ENCODE measurements at regions not wholly inside any gene's neighbourhood (a gene's known extent, or its start where the extent isn't known, plus 50 kb on each side); places are given as distances from the start of the nearest gene placed in this dataset.

GRCh38 chr4:174156239-174156826 lies 127.1 kb downstream of the FBXO8 start:
- Histone ChIP-seq H3K36me3 (ENCODE audit: insufficient read depth) (no peaks in the 10 kb centered on the region), H4K20me1 (ENCODE audit: insufficient read depth) (no peaks in the 10 kb centered on the region), H3K27ac (no peak overlapping the region), H3K4me1 (ENCODE audit: low read depth, poor library complexity, severe bottlenecking) (no peaks in the 10 kb centered on the region), H2AFZ (ENCODE audit: low read depth) (no peak overlapping the region), H3K4me2 (no peak overlapping the region), H3K4me3 (IDR thresholded peaks at IDR 0.05; ENCODE audit: insufficient read depth, low read depth, low read length) (no peak overlapping the region), H3K79me2 (ENCODE audit: insufficient read depth, low read depth) (no peaks in the 10 kb centered on the region), H3K9ac (no peak overlapping the region), H3K27me3 (ENCODE audit: insufficient read depth, low read depth) (no peaks in the 10 kb centered on the region)
- peak; percentile 74 for TF ChIP-seq CTCF (conservative IDR thresholded peaks at IDR 0.05; ENCODE audit: low read depth, low read length)

- no peak overlapping the region for H3K27ac ChIP-seq
- H3K4me3 ChIP-seq (IDR thresholded peaks at IDR 0.05; ENCODE audit: insufficient read depth, low read depth, low read length), result no peak overlapping the region
- H3K4me2 ChIP-seq, result no peak overlapping the region
- no peak for TF ChIP-seq CTCF (conservative IDR thresholded peaks at IDR 0.05; ENCODE audit: low read depth, low read length)
- H3K27me3 ChIP-seq (ENCODE audit: insufficient read depth, low read depth), result no peaks in the 10 kb centered on the region
- no peaks in the 10 kb centered on the region for H3K79me2 ChIP-seq (ENCODE audit: insufficient read depth, low read depth)
- H3K4me1 ChIP-seq (ENCODE audit: low read depth, poor library complexity, severe bottlenecking), result no peaks in the 10 kb centered on the region
- H3K9ac ChIP-seq, result no peak overlapping the region
- H4K20me1 ChIP-seq (ENCODE audit: insufficient read depth), result no peaks in the 10 kb centered on the region
- no peaks in the 10 kb centered on the region for H3K36me3 ChIP-seq (ENCODE audit: insufficient read depth)
- H2AFZ ChIP-seq (ENCODE audit: low read depth), result no peak overlapping the region
Measured at GRCh38 chr4:174154215-174154854, 129.1 kb downstream of the FBXO8 start.

GRCh38 chr4:174152717-174153466 lies 130.6 kb downstream of the FBXO8 start:
- Histone ChIP-seq H3K4me1 (ENCODE audit: low read depth, poor library complexity, severe bottlenecking) (no peaks in the 10 kb centered on the region), H3K27me3 (ENCODE audit: insufficient read depth, low read depth) (no peaks in the 10 kb centered on the region), H3K27ac (no peak overlapping the region), H3K4me2 (no peak overlapping the region), H3K9ac (no peak overlapping the region), H4K20me1 (ENCODE audit: insufficient read depth) (no peaks in the 10 kb centered on the region), H3K79me2 (ENCODE audit: insufficient read depth, low read depth) (no peaks in the 10 kb centered on the region), H3K36me3 (ENCODE audit: insufficient read depth) (no peaks in the 10 kb centered on the region), H3K4me3 (IDR thresholded peaks at IDR 0.05; ENCODE audit: insufficient read depth, low read depth, low read length) (no peak overlapping the region), H2AFZ (ENCODE audit: low read depth) (no peak overlapping the region)
- TF ChIP-seq CTCF (conservative IDR thresholded peaks at IDR 0.05; ENCODE audit: low read depth, low read length), result no peak

- Histone ChIP-seq H3K4me3 (IDR thresholded peaks at IDR 0.05; ENCODE audit: insufficient read depth, low read depth, low read length) (no peak overlapping the region), H2AFZ (ENCODE audit: low read depth) (no peak overlapping the region), H3K9ac (no peak overlapping the region), H3K4me2 (no peak overlapping the region), H3K27me3 (ENCODE audit: insufficient read depth, low read depth) (no peaks in the 10 kb centered on the region), H4K20me1 (ENCODE audit: insufficient read depth) (no peaks in the 10 kb centered on the region), H3K27ac (no peak overlapping the region), H3K79me2 (ENCODE audit: insufficient read depth, low read depth) (no peaks in the 10 kb centered on the region), H3K4me1 (ENCODE audit: low read depth, poor library complexity, severe bottlenecking) (no peaks in the 10 kb centered on the region), H3K36me3 (ENCODE audit: insufficient read depth) (no peaks in the 10 kb centered on the region)
- no peak for TF ChIP-seq CTCF (conservative IDR thresholded peaks at IDR 0.05; ENCODE audit: low read depth, low read length)
Measured at GRCh38 chr4:174147863-174148262, 135.6 kb downstream of the FBXO8 start.
